ENCODE measurements at regions not wholly inside any gene's neighbourhood (a gene's known extent, or its start where the extent isn't known, plus 50 kb on each side); places are given as distances from the start of the nearest gene placed in this dataset.

- no peaks in the 10 kb centered on the region for H3K36me3 ChIP-seq (ENCODE audit: insufficient read depth, low read length)
- Mint-ChIP-seq H3K27ac (no peak overlapping the region), H3K36me3 (ENCODE audit: low read depth) (no peaks in the 10 kb centered on the region), H3K4me3 (no peak overlapping the region), H3K4me1 (ENCODE audit: low read depth) (no peaks in the 10 kb centered on the region), H3K9me3 (no peaks in the 10 kb centered on the region), H3K27me3 (no peaks in the 10 kb centered on the region)
- no peaks in the 10 kb centered on the region for H3K4me1 ChIP-seq (ENCODE audit: insufficient read depth, low read length)
- H3K4me3 ChIP-seq (ENCODE audit: low read length) = no peak overlapping the region
- no peak for DNase-seq
- intact Hi-C loops (cut with DNase I, micrococcal nuclease) = no loop called here
- TF ChIP-seq CTCF (IDR thresholded peaks at IDR 0.05) = no peak
- no peaks in the 10 kb centered on the region for H3K27me3 ChIP-seq (ENCODE audit: control insufficient read depth in 1 of 2, insufficient read depth in 2 of 2, low read length in 2 of 2)
- no peak overlapping the region for H3K27ac ChIP-seq (ENCODE audit: low read depth in 1 of 2, low read length in 2 of 2)
- H3K9me3 ChIP-seq (ENCODE audit: control insufficient read depth in 1 of 2, insufficient read depth in 1 of 2, low read length in 2 of 2) = no peaks in the 10 kb centered on the region
- POLR2A ChIA-PET = no interaction called here
- ATAC-seq (ENCODE audit: poor library complexity) = no peak
- CTCF ChIA-PET = no interaction called here
These were observed 231.6 kb downstream of the NRIP1 start for GRCh38 chr21:14833241-14833640.

- Histone ChIP-seq H3K4me1 (ENCODE audit: insufficient read depth, low read length) (no peaks in the 10 kb centered on the region), H3K27me3 (ENCODE audit: control insufficient read depth in 1 of 2, insufficient read depth in 2 of 2, low read length in 2 of 2) (no peaks in the 10 kb centered on the region), H3K9me3 (ENCODE audit: control insufficient read depth in 1 of 2, insufficient read depth in 1 of 2, low read length in 2 of 2) (no peaks in the 10 kb centered on the region), H3K4me3 (ENCODE audit: low read length) (no peak overlapping the region), H3K27ac (ENCODE audit: low read depth in 1 of 2, low read length in 2 of 2) (no peak overlapping the region), H3K36me3 (ENCODE audit: insufficient read depth, low read length) (no peaks in the 10 kb centered on the region)
- no peak for TF ChIP-seq CTCF (IDR thresholded peaks at IDR 0.05)
- intact Hi-C loops (cut with DNase I, micrococcal nuclease) = no loop called here
- no peak for ATAC-seq (ENCODE audit: poor library complexity)
- Mint-ChIP-seq H3K4me1 (ENCODE audit: low read depth) (no peaks in the 10 kb centered on the region), H3K4me3 (no peak overlapping the region), H3K36me3 (ENCODE audit: low read depth) (no peaks in the 10 kb centered on the region), H3K27ac (no peak overlapping the region), H3K9me3 (no peaks in the 10 kb centered on the region), H3K27me3 (no peaks in the 10 kb centered on the region)
- CTCF ChIA-PET = no interaction called here
- no peak for DNase-seq
- POLR2A ChIA-PET = no interaction called here
These were observed 234.5 kb downstream of the NRIP1 start for GRCh38 chr21:14830307-14830706.

GRCh38 chr21:14829685-14830084 is 235.1 kb downstream of the NRIP1 start:
- Histone ChIP-seq H3K4me1 (ENCODE audit: insufficient read depth, low read length) (no peaks in the 10 kb centered on the region), H3K27me3 (ENCODE audit: control insufficient read depth in 1 of 2, insufficient read depth in 2 of 2, low read length in 2 of 2) (no peaks in the 10 kb centered on the region), H3K36me3 (ENCODE audit: insufficient read depth, low read length) (no peaks in the 10 kb centered on the region), H3K4me3 (ENCODE audit: low read length) (no peak overlapping the region), H3K9me3 (ENCODE audit: control insufficient read depth in 1 of 2, insufficient read depth in 1 of 2, low read length in 2 of 2) (no peaks in the 10 kb centered on the region), H3K27ac (ENCODE audit: low read depth in 1 of 2, low read length in 2 of 2) (no peak overlapping the region)
- ChIA-PET POLR2A (no interaction called here), CTCF (no interaction called here)
- no peaks in the 10 kb centered on the region for H3K9me3 Mint-ChIP-seq
- H3K36me3 Mint-ChIP-seq (ENCODE audit: low read depth) = no peaks in the 10 kb centered on the region
- DNase-seq = no peak
- H3K4me3 Mint-ChIP-seq = no peak overlapping the region
- H3K27me3 Mint-ChIP-seq = no peaks in the 10 kb centered on the region
- ATAC-seq (ENCODE audit: poor library complexity) = no peak
- H3K27ac Mint-ChIP-seq = no peak overlapping the region
- intact Hi-C loops (cut with DNase I, micrococcal nuclease) = no loop called here
- no peaks in the 10 kb centered on the region for H3K4me1 Mint-ChIP-seq (ENCODE audit: low read depth)
- no peak for TF ChIP-seq CTCF (IDR thresholded peaks at IDR 0.05)
